ENCODE measurements at regions not wholly inside any gene's neighbourhood (a gene's known extent, or its start where the extent isn't known, plus 50 kb on each side); places are given as distances from the start of the nearest gene placed in this dataset.

DNA sequence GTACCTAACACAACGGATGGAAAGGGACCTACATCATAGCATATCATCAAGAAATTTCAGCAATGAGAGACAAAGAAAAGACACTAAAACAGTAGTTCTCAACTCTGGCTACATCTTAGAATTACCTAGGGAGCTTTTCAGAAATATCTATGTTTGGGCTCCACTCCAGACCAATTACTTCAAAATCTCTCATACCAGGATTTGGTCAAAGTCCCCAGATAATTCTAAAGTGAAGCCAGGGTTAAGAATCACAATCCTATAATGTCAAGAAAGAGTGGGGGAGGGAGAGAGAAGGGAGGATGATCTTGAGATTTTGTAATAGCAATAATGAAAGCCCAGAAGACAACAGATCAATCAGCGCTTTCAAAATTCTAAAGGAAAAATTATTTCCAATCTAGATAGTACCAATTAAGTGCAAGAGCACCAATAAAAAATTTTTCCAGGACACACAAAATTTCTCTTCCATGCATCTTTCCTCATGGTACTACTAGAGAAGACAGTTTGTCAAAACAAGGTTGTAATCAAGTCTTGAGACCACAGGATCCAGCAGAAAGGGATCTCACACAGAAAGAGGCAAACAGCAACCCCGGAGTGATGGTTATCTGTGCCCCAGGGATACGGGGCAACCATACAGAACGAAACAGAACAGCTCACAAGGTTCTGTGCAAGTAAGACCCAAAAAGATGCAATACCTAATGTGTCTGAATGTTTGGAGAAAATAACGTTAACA is 152.9 kb upstream of the DST start:
- TF ChIP-seq, protein P1, sequence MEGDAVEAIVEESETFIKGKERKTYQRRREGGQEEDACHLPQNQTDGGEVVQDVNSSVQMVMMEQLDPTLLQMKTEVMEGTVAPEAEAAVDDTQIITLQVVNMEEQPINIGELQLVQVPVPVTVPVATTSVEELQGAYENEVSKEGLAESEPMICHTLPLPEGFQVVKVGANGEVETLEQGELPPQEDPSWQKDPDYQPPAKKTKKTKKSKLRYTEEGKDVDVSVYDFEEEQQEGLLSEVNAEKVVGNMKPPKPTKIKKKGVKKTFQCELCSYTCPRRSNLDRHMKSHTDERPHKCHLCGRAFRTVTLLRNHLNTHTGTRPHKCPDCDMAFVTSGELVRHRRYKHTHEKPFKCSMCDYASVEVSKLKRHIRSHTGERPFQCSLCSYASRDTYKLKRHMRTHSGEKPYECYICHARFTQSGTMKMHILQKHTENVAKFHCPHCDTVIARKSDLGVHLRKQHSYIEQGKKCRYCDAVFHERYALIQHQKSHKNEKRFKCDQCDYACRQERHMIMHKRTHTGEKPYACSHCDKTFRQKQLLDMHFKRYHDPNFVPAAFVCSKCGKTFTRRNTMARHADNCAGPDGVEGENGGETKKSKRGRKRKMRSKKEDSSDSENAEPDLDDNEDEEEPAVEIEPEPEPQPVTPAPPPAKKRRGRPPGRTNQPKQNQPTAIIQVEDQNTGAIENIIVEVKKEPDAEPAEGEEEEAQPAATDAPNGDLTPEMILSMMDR (conservative IDR thresholded peaks at IDR 0.05; ENCODE audit: low read length) = no peak
- TF ChIP-seq EZH2phosphoT487 (IDR thresholded peaks at IDR 0.05; ENCODE audit: borderline replicate concordance, low read depth, low read length) = no peak

Measured in OCI-LY7 (cell line).